ENCODE measurements at regions not wholly inside any gene's neighbourhood (a gene's known extent, or its start where the extent isn't known, plus 50 kb on each side); places are given as distances from the start of the nearest gene placed in this dataset.

DNA sequence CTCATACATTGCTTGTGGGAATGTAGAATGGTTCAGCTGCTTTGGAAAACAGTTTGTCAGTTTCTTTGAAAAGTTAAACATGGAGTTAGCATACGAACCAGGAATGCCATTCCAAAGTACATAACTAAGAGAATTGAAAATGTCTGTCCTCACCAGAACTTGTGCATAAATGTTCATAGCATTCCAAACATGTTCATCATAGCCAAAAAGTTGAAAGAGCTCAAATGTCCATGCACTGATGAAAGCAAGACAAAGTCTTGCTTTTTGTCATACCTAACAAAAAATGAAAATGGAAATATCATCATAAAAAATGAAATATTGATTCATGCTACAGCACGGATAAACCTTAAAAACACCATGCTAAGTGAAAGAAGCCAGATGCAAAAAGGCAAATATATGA, 408.8 kb upstream of the UBE2E3 start:
- no peak overlapping the region for H3K4me3 ChIP-seq
- H3K27me3 ChIP-seq (replicated peaks; ENCODE audit: insufficient read depth), result no peaks in the 10 kb centered on the region
- intact Hi-C loops (cut with DNase I), result no loop called here
- TF ChIP-seq POLR2AphosphoS5 (IDR thresholded peaks at IDR 0.05) (no peak), POLR2A (IDR thresholded peaks at IDR 0.05) (no peak)
- TF ChIP-seq, protein P1, sequence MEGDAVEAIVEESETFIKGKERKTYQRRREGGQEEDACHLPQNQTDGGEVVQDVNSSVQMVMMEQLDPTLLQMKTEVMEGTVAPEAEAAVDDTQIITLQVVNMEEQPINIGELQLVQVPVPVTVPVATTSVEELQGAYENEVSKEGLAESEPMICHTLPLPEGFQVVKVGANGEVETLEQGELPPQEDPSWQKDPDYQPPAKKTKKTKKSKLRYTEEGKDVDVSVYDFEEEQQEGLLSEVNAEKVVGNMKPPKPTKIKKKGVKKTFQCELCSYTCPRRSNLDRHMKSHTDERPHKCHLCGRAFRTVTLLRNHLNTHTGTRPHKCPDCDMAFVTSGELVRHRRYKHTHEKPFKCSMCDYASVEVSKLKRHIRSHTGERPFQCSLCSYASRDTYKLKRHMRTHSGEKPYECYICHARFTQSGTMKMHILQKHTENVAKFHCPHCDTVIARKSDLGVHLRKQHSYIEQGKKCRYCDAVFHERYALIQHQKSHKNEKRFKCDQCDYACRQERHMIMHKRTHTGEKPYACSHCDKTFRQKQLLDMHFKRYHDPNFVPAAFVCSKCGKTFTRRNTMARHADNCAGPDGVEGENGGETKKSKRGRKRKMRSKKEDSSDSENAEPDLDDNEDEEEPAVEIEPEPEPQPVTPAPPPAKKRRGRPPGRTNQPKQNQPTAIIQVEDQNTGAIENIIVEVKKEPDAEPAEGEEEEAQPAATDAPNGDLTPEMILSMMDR (IDR thresholded peaks at IDR 0.05), result no peak
- 63% methylated on average over 2 of the region's 2 CpGs for WGBS
- H3K36me3 ChIP-seq, result no peaks in the 10 kb centered on the region
- no peaks in the 10 kb centered on the region for H3K4me1 ChIP-seq (replicated peaks)
- H3K27ac ChIP-seq, result no peak overlapping the region
- DNase-seq (ENCODE audit: low spot score), result no peak
- H3K9me3 ChIP-seq, result no peaks in the 10 kb centered on the region

GRCh38 chr2:180570864-180571263, 409.5 kb upstream of the UBE2E3 start:
- DNase-seq (ENCODE audit: low spot score), result no peak
- H3K27ac ChIP-seq, result no peak overlapping the region
- TF ChIP-seq POLR2A (IDR thresholded peaks at IDR 0.05), result no peak
- intact Hi-C loops (cut with DNase I), result no loop called here
- H3K4me3 ChIP-seq, result no peak overlapping the region
- H3K27me3 ChIP-seq (replicated peaks; ENCODE audit: insufficient read depth), result no peaks in the 10 kb centered on the region
- no peaks in the 10 kb centered on the region for H3K4me1 ChIP-seq (replicated peaks)
- no peaks in the 10 kb centered on the region for H3K36me3 ChIP-seq
- no peaks in the 10 kb centered on the region for H3K9me3 ChIP-seq
- WGBS, result 82% methylated on average over 3 of the region's 3 CpGs

GRCh38 chr2:180564051-180564450, 416.4 kb upstream of the UBE2E3 start:
- 100% methylated on average over 2 of the region's 2 CpGs for WGBS
- H3K9me3 ChIP-seq, result no peaks in the 10 kb centered on the region
- H3K36me3 ChIP-seq, result no peaks in the 10 kb centered on the region
- no peak overlapping the region for H3K4me3 ChIP-seq
- TF ChIP-seq, protein P1 (IDR thresholded peaks at IDR 0.05), result no peak
- TF ChIP-seq POLR2AphosphoS5 (IDR thresholded peaks at IDR 0.05) (no peak), POLR2A (IDR thresholded peaks at IDR 0.05) (no peak)
- H3K27me3 ChIP-seq (replicated peaks; ENCODE audit: insufficient read depth), result no peaks in the 10 kb centered on the region
- no peaks in the 10 kb centered on the region for H3K4me1 ChIP-seq (replicated peaks)
- H3K27ac ChIP-seq, result no peak overlapping the region
- intact Hi-C loops (cut with DNase I), result no loop called here
- DNase-seq (ENCODE audit: low spot score), result no peak

- TF ChIP-seq POLR2A (IDR thresholded peaks at IDR 0.05) (no peak), POLR2AphosphoS5 (IDR thresholded peaks at IDR 0.05) (no peak)
- TF ChIP-seq, protein P1 (IDR thresholded peaks at IDR 0.05), result no peak
- Histone ChIP-seq H3K27me3 (replicated peaks; ENCODE audit: insufficient read depth) (no peaks in the 10 kb centered on the region), H3K4me3 (no peak overlapping the region), H3K4me1 (replicated peaks) (no peaks in the 10 kb centered on the region), H3K36me3 (no peaks in the 10 kb centered on the region), H3K9me3 (no peaks in the 10 kb centered on the region), H3K27ac (no peak overlapping the region)
- 67% methylated on average over 3 of the region's 3 CpGs for WGBS
- intact Hi-C loops (cut with DNase I), result no loop called here
- DNase-seq (ENCODE audit: low spot score), result no peak
These were observed 418.0 kb upstream of the UBE2E3 start for GRCh38 chr2:180562378-180562777.

- Histone ChIP-seq H3K4me3 (no peak overlapping the region), H3K27me3 (replicated peaks; ENCODE audit: insufficient read depth) (no peaks in the 10 kb centered on the region), H3K9me3 (no peaks in the 10 kb centered on the region), H3K4me1 (replicated peaks) (no peaks in the 10 kb centered on the region), H3K27ac (no peak overlapping the region), H3K36me3 (no peaks in the 10 kb centered on the region)
- no peak for TF ChIP-seq POLR2A (IDR thresholded peaks at IDR 0.05)
- no peak for TF ChIP-seq POLR2AphosphoS5 (IDR thresholded peaks at IDR 0.05)
- TF ChIP-seq, protein P1 (IDR thresholded peaks at IDR 0.05), result no peak
- no peak for DNase-seq (ENCODE audit: low spot score)
- 62% methylated on average over 5 of the region's 5 CpGs for WGBS
- intact Hi-C loops (cut with DNase I), result no loop called here
These were observed 420.6 kb upstream of the UBE2E3 start for GRCh38 chr2:180559771-180560170.
